B cell (primary cell): ENCODE measurements at regions not wholly inside any gene's neighbourhood (a gene's known extent, or its start where the extent isn't known, plus 50 kb on each side); places are given as distances from the start of the nearest gene placed in this dataset.

ENCODE experiments used
- ATAC-seq: fragments of 200-7000 bp; cut with Tn5 transposase; one replicate; pipeline ENCODE4 v1.10.0; 2021; ENCODE audit warnings: low read depth, mild to moderate bottlenecking, moderate number of reproducible peaks, moderate library complexity
- CTCF ChIA-PET: fragments of 350-600 bp; sonication (Branson Sonifier 250); formaldehyde crosslinking; loops from one replicate; lab custom pipeline; 2021; ENCODE audit warnings: antibody characterized with exemption, inconsistent platforms; lab: Charles Lee
- POLR2A ChIA-PET: fragments of 350-600 bp; sonication (Branson Sonifier 250); formaldehyde crosslinking; loops from one replicate; lab custom pipeline; 2021; ENCODE audit warnings: antibody characterized with exemption; lab: Charles Lee
- DNase-seq: peaks from one replicate; pipeline ENCODE4 v3.0.0; 2013
- H2AFZ ChIP-seq: 2 replicates; pipeline ENCODE4 v1.6.1; 2012; ENCODE audit warnings: mild to moderate bottlenecking, low read depth, low read length; ENCODE audit not compliant: insufficient read depth, poor library complexity, severe bottlenecking
- H3K27ac ChIP-seq, 2 donors: 1 replicate in 1 of 2; 2 replicates in 1 of 2; pipeline ENCODE4 v1.5.1; 2012 to 2013; ENCODE audit warnings: low read length in 2 of 2, mild to moderate bottlenecking in 2 of 2, moderate library complexity in 1 of 2
- H3K27me3 ChIP-seq, 4 experiments: fragments of 200-600 bp in 1 of 4; sonication (generic) in 1 of 4; replicated peaks in 1 of 4; 1 replicate in 2 of 4; 2 replicates in 2 of 4; pipeline versions ENCODE4 v1.6.1 to v1.7.0; 2013 to 2016; ENCODE audit warnings: low read length in 3 of 4, mild to moderate bottlenecking in 2 of 4, mixed read lengths in 1 of 4, moderate library complexity in 1 of 4; ENCODE audit not compliant: insufficient read depth in 4 of 4, control insufficient read depth in 3 of 4; ENCODE audit errors: control extremely low read depth in 1 of 4
- H3K36me3 ChIP-seq, 2 experiments: replicated peaks in 1 of 2; 1 replicate in 1 of 2; 2 replicates in 1 of 2; pipeline versions ENCODE4 v1.6.1 to v1.7.1; 2013; ENCODE audit warnings: low read length in 1 of 2; ENCODE audit not compliant: insufficient read depth in 2 of 2, control insufficient read depth in 1 of 2; ENCODE audit errors: control extremely low read depth in 1 of 2, extremely low read depth in 1 of 2
- H3K4me1 ChIP-seq, 2 donors: fragments of 200-600 bp in 1 of 2; sonication (generic) in 1 of 2; 1 replicate in 1 of 2; 2 replicates in 1 of 2; pipeline versions ENCODE4 v1.5.1 to v1.6.1; 2013 to 2017; ENCODE audit warnings: low read length in 2 of 2; ENCODE audit not compliant: control insufficient read depth in 2 of 2, insufficient read depth in 2 of 2
- H3K4me2 ChIP-seq: replicated peaks from 2 replicates; pipeline ENCODE3; 2012; ENCODE audit warnings: mild to moderate bottlenecking, low read depth, low read length; ENCODE audit not compliant: poor library complexity, severe bottlenecking
- H3K4me3 ChIP-seq, 5 experiments: fragments of 200-600 bp in 1 of 5; sonication (generic) in 1 of 5; 1 replicate in 3 of 5; 2 replicates in 2 of 5; pipeline versions ENCODE4 v1.5.1 to v1.7.0; 2011 to 2016; ENCODE audit warnings: low read length in 4 of 5, mild to moderate bottlenecking in 4 of 5, low read depth in 2 of 5, control low read depth in 1 of 5, moderate library complexity in 1 of 5; ENCODE audit not compliant: insufficient read depth in 1 of 5; ENCODE audit errors: control extremely low read depth in 1 of 5, extremely low read depth in 1 of 5
- H3K79me2 ChIP-seq: fragments of 200-600 bp; sonication (generic); one replicate; pipeline ENCODE4 v1.6.0; 2016; ENCODE audit warnings: low read length; ENCODE audit not compliant: control insufficient read depth, insufficient read depth
- H3K9ac ChIP-seq: fragments of 200-600 bp; sonication (generic); 2 replicates; pipeline ENCODE4 v1.6.1; 2017; ENCODE audit warnings: mild to moderate bottlenecking, low read length, moderate library complexity
- H3K9me3 ChIP-seq, 3 donors: one replicate each; pipeline versions ENCODE4 v1.6.1 to v1.7.1; 2013; ENCODE audit warnings: low read length in 2 of 3; ENCODE audit not compliant: control insufficient read depth in 2 of 3, insufficient read depth in 1 of 3; ENCODE audit errors: control extremely low read depth in 1 of 3
- H4K20me1 ChIP-seq: 2 replicates; pipeline ENCODE4 v1.6.0; 2012; ENCODE audit warnings: mild to moderate bottlenecking, low read length; ENCODE audit not compliant: insufficient read depth, control insufficient read depth, poor library complexity, severe bottlenecking
- H3K27ac Mint-ChIP-seq: one replicate; pipeline ENCODE4 v1.8.0; 2021; ENCODE audit warnings: mixed read lengths
- H3K27me3 Mint-ChIP-seq: one replicate; pipeline ENCODE4 v1.8.0; 2021; ENCODE audit warnings: mixed read lengths
- H3K4me1 Mint-ChIP-seq: one replicate; pipeline ENCODE4 v1.8.0; 2021; ENCODE audit warnings: mixed read lengths
- H3K4me3 Mint-ChIP-seq: one replicate; pipeline ENCODE4 v1.8.0; 2021; ENCODE audit warnings: mixed read lengths
- H3K9me3 Mint-ChIP-seq: one replicate; pipeline ENCODE4 v1.8.0; 2022; ENCODE audit warnings: mixed read lengths; ENCODE audit not compliant: insufficient read depth
- CTCF ChIP-seq: fragments of 200-600 bp; IDR thresholded peaks from one replicate; pipeline ENCODE4 v1.8.0; 2022; ENCODE audit warnings: antibody characterized with exemption, mild to moderate bottlenecking
- EZH2 ChIP-seq: IDR thresholded peaks from 2 replicates; pipeline ENCODE4 v1.6.1; 2012; ENCODE audit warnings: borderline replicate concordance, low read depth, mild to moderate bottlenecking, moderate library complexity, low read length; ENCODE audit not compliant: insufficient read depth, poor library complexity, severe bottlenecking
- WGBS: methylation state at CpG from one replicate; pipeline ENCODE4 v1.1.5; 2013; ENCODE audit warnings: missing lambda C conversion rate; ENCODE audit not compliant: insufficient coverage; 5-methylcytosine and 5-hydroxymethylcytosine counted together
- intact Hi-C: fragments of 100-400 bp; cut with micrococcal nuclease; formaldehyde crosslinking; loops from one replicate; pipeline ENCODE4 v1.10.0; 2022

- Histone ChIP-seq H3K4me1 (no peaks in the 10 kb centered on the region), H3K9ac (no peak overlapping the region), H3K27ac (no peak overlapping the region), H2AFZ (no peak overlapping the region), H3K4me2 (no peak overlapping the region), H3K9me3 (no peaks in the 10 kb centered on the region), H3K27me3 (peaks cover 0 to 5% (median 0%) of the 10 kb centered on the region in 4 experiments), H4K20me1 (no peaks in the 10 kb centered on the region), H3K79me2 (no peaks in the 10 kb centered on the region), H3K4me3 (no peak overlapping the region), H3K36me3 (no peaks in the 10 kb centered on the region)
- ATAC-seq (no peak), DNase-seq (no peak)
- no peaks in the 10 kb centered on the region for H3K4me1 Mint-ChIP-seq
- intact Hi-C loops, result no loop called here
- H3K9me3 Mint-ChIP-seq, result no peaks in the 10 kb centered on the region
- H3K27me3 Mint-ChIP-seq, result peaks cover 18% of the 10 kb centered on the region
- TF ChIP-seq CTCF (no peak), EZH2 (no peak)
- WGBS, result 73% methylated on average over 2 of the region's 2 CpGs
- H3K4me3 Mint-ChIP-seq, result no peak overlapping the region
- CTCF ChIA-PET, result no interaction called here
- POLR2A ChIA-PET, result no interaction called here
- H3K27ac Mint-ChIP-seq, result no peak overlapping the region
Measured at GRCh38 chr6:33897189-33897780, 93.5 kb upstream of the MLN start.

- Mint-ChIP-seq H3K27ac (no peak overlapping the region), H3K27me3 (peaks cover 15% of the 10 kb centered on the region), H3K9me3 (no peaks in the 10 kb centered on the region), H3K4me3 (no peak overlapping the region), H3K4me1 (no peaks in the 10 kb centered on the region)
- DNase-seq (no peak), ATAC-seq (no peak)
- WGBS, result 83% methylated on average over 5 of the region's 16 CpGs
- POLR2A ChIA-PET, result no interaction called here
- Histone ChIP-seq H3K27me3 (peaks cover 0 to 5% (median 0%) of the 10 kb centered on the region in 4 experiments), H4K20me1 (no peaks in the 10 kb centered on the region), H3K27ac (no peak overlapping the region), H3K79me2 (no peaks in the 10 kb centered on the region), H3K9ac (no peak overlapping the region), H2AFZ (no peak overlapping the region), H3K4me3 (no peak overlapping the region), H3K9me3 (no peaks in the 10 kb centered on the region), H3K36me3 (no peaks in the 10 kb centered on the region), H3K4me1 (no peaks in the 10 kb centered on the region), H3K4me2 (no peak overlapping the region)
- TF ChIP-seq EZH2 (no peak), CTCF (no peak)
- intact Hi-C loops, result no loop called here
- CTCF ChIA-PET, result no interaction called here
Measured at GRCh38 chr6:33896391-33897188, 92.8 kb upstream of the MLN start.
